HG03103 (cell line): ENCODE measurements at regions not wholly inside any gene's neighbourhood (a gene's known extent, or its start where the extent isn't known, plus 50 kb on each side); places are given as distances from the start of the nearest gene placed in this dataset.
"Not testable (repeated sequence)": the region's sequence is repeated elsewhere in the genome, so short reads cannot be mapped to it uniquely, and the experiment has no call there.

Experiments used
- ATAC-seq: cut with Tn5 transposase; IDR thresholded peaks from one replicate; pipeline ENCODE4 v1.9.1; 2021; ENCODE audit warnings: low read depth; ENCODE audit not compliant: unreplicated experiment

DNA sequence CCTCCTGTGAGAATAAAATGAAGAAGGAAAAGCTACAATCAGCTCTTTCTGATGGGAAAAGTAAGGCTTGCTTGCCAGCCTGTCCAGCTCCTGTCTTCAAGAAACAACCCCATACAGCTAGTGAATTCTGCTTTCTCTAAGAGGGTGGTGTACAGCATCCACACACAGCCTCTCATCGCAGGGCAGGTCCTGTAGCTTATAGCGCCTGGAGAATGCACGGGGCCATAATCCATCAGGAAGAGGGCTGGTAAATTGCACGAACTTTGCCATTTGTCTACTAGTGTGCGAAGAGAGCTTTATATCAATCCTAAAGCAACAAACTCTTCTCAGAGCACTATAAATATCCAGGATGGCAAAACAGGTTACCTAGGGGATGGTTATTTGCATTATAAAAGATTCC, 83.3 kb upstream of the SAMSN1 start:
- ATAC-seq, result no peak

DNA sequence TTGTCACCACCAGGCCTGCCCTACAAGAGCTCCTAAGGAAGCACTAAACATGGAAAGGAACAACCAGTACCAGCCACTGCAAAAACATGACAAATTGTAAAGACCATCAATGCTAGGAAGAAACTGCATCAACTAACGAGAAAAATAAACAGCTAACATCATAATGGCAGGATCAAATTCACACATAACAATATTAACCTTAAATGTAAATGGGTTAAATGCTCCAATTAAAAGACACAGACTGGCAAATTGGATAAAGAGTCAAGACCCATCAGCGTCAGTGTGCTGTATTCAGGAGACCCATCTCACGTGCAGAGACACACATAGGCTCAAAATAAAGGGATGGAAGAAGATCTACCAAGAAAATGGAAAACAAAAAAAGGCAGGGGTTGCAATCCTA, 77.0 kb upstream of the SAMSN1 start:
- not testable (repeated sequence) for ATAC-seq

DNA sequence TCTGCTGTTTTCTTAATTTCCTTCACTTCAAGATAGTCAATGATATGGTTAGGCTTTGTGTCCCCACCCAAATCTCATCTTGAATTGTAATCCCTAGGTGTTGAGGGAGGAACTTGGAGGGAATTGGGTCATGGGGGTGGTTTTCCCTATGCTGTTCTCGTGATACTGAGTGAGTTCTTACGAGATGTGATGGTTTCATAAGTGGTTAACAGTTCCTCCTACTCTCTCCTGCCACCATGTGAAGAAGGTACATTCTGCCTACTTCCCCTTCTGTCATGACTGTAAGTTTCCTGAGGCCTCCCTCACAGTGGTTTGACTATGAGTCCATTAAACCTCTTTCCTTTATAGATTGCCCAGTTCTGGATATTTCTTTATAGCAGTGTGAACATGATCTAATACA, 74.0 kb upstream of the SAMSN1 start:
- no peak for ATAC-seq

DNA sequence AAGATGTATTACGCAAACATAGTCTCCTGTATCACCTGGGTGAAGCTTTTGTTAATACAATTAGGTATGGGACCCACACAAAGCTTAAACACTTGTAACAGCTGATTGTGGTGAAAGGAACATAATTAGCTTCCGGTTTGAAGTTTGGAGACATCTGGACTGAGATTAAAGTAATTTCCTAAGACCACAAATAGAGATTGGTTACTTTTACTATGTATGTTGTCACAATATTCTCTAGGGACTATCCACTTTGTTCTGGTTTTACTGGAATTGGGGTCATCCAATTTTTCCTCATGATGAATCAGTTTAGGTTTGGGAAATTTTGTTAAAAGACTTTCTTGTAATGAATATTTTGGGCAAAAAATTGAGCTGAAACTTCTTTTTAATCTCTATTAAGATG, 71.8 kb upstream of the SAMSN1 start:
- ATAC-seq, result no peak

DNA sequence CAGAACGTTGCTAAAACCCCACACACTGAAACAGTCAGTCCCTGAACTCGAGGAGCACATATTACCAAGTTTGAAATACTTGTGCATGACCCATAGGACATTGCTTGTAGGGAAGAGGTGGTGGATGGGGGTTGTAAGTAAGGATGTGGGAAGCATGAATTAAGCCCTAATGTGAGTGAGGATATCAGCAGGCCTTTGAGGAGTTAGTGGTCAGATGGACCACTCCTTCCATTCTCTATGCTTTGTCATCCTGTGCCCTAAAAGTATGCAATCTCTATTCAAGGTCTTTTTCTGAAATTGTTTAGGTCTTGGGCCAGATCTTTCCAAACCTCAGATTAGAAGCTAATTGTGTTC, 70.9 kb upstream of the SAMSN1 start:
- ATAC-seq, result no peak

DNA sequence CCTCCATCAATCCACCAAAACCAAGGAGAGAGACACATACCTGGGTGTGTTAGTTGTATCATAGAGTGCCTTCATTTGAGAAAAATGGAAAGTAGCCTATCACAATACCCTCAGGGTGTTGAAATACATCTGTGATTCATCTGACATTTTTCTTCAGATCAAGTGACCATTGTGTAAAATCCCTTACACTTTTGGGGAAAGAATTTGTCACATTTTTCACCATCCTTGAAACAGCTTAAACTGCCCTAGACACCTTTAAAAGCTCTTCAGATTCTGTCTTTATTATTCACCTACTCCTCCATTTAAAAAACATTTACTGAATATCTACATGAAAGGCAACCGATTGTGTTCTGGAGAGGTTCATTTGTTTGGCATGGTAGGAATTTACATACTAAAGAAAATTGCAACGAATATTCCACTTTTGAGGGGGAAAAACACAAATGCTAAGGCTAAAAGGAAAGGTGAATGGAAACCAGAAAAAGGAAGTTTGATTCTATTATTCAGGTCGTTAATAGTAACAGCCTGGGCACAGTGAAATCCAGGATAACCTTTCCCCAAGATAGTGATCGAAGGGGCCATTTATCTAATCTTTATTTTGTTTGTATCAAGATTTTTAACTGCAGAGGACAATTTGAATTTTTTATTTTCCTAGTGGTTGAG, 70.4 kb upstream of the SAMSN1 start:
- ATAC-seq, result no peak

DNA sequence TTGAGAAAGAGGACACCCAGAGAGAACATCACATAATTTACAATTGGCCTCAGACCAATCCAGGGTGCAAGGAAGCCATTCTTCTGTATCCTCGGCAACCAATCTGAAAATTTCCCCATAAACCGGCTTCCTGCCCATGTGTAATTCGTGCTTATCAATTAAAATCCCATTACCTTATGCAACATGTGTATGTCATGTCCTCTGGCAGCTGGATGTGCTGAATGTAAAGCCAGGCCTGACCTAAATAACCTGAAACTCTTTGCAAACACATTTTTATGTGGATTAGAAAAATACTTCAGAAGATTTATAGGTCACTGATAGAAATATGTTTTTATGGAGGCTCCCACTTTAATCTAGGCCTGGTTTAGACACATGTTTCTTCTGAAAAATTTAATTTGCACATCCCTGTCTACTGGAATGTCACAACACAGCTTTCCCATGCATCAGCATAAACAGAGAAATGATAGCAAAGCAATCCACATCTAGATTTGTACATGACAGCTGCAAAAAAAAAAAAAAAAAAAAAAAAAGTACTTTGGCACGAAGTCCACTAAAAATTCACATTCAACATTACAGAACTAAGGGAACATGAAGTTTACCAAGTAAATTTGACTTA, 69.4 kb upstream of the SAMSN1 start:
- no peak for ATAC-seq

DNA sequence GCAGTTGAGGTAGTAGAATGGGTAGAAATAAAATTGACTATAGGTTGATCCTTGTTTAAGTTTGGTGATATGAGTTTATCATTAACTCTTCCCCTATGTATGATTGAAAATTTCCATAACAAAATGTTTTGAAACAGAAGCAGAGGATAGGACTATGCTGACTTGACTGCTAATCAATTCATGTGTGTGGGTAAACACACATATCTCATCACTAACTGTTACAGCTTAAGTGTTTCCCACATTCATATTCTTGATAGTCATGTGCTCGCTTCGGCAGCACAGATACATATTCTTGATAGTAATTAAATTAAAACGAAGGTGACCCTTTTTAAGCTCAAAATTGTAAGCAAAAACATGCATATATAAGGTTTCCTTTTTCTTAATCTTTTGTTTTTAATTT, 68.2 kb upstream of the SAMSN1 start:
- ATAC-seq, result no peak

DNA sequence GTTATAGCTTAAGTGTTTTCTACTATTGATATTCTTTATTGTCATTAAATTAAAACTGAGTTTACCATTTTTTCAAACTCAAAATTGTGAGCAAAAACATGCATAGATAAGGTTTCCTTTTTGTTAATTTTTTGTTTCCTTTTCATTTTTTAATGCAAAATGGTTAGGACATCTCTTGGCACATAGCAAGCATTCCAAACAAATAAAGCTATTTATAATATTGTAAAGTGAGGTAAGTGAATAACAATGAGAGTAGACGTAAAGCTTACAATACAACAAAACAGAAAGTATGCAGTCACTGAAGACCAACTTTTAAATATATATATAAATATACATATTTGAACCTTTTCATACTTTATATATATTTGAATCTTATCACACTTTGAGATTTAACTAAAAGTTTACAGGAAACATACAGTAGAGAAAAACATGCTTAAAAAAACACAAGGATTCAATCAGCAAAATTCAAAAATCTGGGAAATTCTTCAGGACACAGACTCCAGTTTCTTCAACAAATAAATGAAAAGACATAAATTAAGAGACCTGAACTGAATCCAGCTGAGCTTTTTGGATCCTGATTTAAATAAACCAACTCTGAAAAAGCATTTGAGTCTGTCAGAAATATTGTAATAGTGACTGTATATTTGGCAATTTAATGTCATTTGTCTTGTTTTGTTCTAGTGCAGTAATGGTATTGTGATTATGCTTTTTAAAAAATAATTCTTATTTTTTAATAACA, 67.5 kb upstream of the SAMSN1 start:
- ATAC-seq, result no peak

DNA sequence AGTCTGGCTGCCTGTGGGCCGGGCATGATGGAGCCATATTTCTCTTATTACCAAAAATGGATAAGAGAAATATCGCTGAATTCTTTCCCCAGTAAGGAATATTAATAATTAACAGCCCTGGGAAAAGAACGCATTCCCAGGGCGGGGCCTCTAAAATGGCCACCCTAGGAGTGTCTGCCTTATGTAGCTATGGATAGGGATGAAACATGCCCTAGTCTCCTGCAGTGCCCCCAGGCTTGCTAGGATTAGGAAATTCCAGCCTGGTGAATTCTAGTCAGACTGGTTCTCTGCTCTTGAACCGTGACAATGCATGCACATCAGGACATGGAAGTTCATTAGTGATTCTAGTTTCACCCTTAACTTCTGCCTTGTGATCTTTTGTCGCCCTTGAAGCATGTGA, 64.0 kb upstream of the SAMSN1 start:
- ATAC-seq, result not testable (repeated sequence)

DNA sequence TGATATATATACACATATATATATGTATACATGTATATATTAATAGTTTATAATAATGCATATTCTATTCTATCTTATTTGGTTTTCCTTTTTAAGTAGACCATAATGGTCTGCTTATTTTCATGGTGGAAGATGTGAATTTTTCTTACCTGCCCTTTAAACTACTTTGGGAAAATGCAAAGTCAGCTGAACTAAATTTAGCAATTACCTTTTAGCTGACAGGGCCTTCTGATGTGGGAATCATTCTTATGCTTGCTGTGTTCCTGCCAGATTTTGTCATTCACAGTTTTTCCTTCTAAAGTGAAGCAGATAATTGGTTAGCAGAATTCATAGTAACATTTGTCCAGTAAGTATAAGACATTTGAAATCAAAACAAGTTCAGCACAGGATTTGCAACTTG, 63.2 kb upstream of the SAMSN1 start:
- no peak for ATAC-seq

DNA sequence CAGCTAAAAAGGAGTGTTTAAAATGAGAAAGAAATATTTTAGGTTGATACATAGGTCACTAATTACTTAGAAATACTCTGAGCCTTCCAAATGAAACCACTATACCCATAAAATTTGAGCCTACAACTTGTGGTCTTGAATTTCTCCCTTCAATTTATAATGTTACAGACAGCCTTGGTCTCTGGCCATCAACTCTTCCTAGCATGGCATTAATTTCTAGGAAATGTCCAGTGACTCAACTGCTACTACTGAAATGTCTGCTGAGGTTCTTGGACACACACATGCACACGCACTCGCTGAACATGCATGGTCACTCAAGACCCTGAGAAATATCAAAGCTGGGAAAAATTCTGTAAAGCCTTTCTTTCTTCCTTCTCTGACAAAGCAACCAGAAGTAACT, 61.1 kb upstream of the SAMSN1 start:
- ATAC-seq, result no peak

DNA sequence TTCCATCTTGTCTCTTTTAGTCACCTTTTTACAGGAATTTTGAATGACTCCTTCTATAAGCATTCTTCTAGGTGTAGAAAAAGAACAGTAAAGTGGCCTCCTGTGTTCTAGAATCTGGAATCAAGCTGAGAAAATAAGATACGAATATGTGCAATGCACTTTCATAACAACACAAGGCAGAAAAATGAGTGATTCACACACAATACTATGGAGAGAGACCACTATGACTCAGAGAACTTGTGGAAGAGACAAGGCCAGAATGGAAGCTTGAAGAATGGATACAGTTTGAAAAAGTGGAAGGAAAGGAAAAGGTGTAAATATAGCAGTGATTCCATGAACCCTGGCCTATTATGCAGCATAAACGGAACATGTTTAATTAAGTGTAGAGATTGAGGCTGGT, 57.1 kb upstream of the SAMSN1 start:
- no peak for ATAC-seq

DNA sequence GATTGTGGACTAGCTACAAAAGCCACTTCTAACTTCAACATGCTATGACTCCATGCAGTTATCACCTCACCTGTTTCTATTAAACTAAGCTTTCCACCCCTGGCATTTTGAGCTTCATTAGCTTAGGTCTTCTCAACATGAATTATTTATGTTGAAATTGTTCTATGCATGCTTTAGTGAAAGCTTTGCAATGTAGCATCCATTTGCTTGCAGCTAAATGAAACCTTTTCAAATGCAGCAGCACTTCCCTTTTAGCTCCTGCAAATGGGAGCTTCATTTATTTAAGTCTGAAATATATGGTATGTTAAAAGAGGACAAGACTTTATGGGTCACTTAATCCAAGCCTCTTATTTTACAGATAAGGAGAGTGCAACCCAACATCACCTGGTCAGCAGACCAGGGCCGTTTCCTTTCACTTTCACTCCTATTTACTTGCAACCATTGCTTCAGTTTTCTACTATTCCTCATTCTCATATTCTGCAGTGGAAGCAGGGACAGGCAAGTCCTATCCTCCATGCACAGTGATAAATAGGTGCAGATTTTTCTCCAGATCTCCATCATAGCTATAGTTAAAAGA, 56.4 kb upstream of the SAMSN1 start:
- peak; percentile 70 for ATAC-seq

DNA sequence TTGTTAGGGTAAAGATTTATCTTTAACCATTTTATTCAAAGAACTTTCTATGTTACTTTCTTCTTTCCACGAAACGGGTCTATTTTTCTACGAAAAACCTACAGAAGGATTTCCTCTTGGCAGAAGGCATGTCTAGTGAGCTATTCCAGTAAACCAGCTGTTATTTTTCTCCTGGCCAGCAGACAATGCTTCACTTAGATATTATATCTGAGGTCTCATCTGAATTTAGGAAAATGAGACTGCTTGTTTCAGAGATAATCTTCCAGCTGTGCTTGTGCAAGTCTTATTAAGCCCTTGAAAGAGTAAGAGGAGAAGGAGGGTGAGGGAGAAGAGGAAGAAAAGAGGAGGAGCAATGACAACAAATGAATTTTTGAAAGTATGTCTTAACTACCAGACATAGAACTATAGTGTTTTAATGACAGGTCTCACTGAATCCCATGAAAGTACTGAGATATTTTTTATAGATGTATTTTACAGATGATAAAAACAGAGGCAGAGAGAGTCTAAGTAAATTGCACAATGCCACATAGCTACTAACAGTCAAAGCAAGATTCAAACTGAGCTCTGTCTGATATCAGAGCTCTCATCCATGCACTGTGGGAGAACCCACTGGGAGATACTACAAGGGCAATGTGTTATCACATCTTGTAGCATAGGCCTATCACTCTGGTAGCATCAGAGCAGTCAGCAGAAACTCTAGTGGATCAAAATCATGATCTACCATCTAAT, 54.6 kb upstream of the SAMSN1 start:
- ATAC-seq, result no peak

DNA sequence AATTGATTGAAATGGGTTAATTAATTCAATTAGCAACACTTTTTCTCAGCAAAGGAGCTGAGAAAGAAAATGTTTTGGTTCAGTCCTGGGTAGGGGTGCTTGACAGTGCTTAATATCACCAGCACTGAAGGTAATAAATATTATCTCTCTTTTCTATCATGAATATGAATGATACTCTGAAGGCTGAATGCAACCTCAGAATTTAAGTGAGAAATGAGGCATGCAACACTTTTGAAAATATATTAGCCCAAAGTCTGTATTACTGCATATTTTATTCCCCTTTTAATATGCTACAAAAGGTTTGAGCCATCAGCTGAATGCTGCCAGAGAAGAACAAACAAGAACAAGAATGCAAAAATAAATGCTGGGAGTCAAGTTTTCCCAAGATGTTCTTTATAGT, 52.0 kb upstream of the SAMSN1 start:
- no peak for ATAC-seq
